OCI-LY1 (cell line): ENCODE measurements at regions not wholly inside any gene's neighbourhood (a gene's known extent, or its start where the extent isn't known, plus 50 kb on each side); places are given as distances from the start of the nearest gene placed in this dataset.

Source experiments
- H2AFZ ChIP-seq: fragments of 200-600 bp; sonication (generic), shearing (Covaris generic); 2 replicates; pipeline ENCODE4 v1.6.0; 2014; ENCODE audit warnings: antibody characterized with exemption, mild to moderate bottlenecking, low read length
- H3F3A ChIP-seq: fragments of 200-600 bp; sonication (generic), shearing (Covaris generic); 2 replicates; pipeline ENCODE4 v1.6.0; 2014; ENCODE audit warnings: mild to moderate bottlenecking, antibody characterized with exemption, low read length, moderate library complexity; ENCODE audit not compliant: insufficient read depth
- H3K27ac ChIP-seq: fragments of 200-600 bp; sonication (generic); 2 replicates; pipeline ENCODE4 v1.5.1; 2014; ENCODE audit warnings: low read length, mixed run types, mild to moderate bottlenecking, low read depth; ENCODE audit not compliant: poor library complexity, severe bottlenecking
- H3K27me3 ChIP-seq: fragments of 200-600 bp; sonication (generic); 2 replicates; pipeline ENCODE4 v1.6.0; 2014; ENCODE audit warnings: antibody characterized with exemption, mild to moderate bottlenecking, low read length, moderate library complexity; ENCODE audit not compliant: insufficient read depth
- H3K36me3 ChIP-seq: fragments of 200-600 bp; sonication (generic); 2 replicates; pipeline ENCODE4 v1.6.1; 2014; ENCODE audit warnings: mild to moderate bottlenecking, antibody characterized with exemption, low read length, moderate library complexity, mixed read lengths; ENCODE audit not compliant: insufficient read depth
- H3K4me1 ChIP-seq: fragments of 200-600 bp; sonication (generic); 2 replicates; pipeline ENCODE4 v1.5.1; 2014; ENCODE audit warnings: mild to moderate bottlenecking, low read length, moderate library complexity; ENCODE audit not compliant: insufficient read depth, severe bottlenecking
- H3K4me2 ChIP-seq: fragments of 200-600 bp; sonication (generic), shearing (Covaris generic); 2 replicates; pipeline ENCODE4 v1.6.1; 2014; ENCODE audit warnings: low read length
- H3K4me3 ChIP-seq: fragments of 200-600 bp; sonication (generic); 2 replicates; pipeline ENCODE4 v1.5.1; 2014; ENCODE audit warnings: low read length, low read depth, mild to moderate bottlenecking, mixed read lengths; ENCODE audit not compliant: poor library complexity, severe bottlenecking
- H3K79me2 ChIP-seq: fragments of 200-600 bp; shearing (Covaris generic); 2 replicates; pipeline ENCODE4 v1.6.1; 2016; ENCODE audit warnings: mixed run types, low read length, mixed read lengths; ENCODE audit not compliant: insufficient read depth
- H3K9ac ChIP-seq: fragments of 200-600 bp; sonication (generic), shearing (Covaris generic); 2 replicates; pipeline ENCODE4 v1.6.1; 2014; ENCODE audit warnings: mild to moderate bottlenecking, low read length, mixed read lengths
- H3K9me2 ChIP-seq: fragments of 200-600 bp; sonication (generic), shearing (Covaris generic); 2 replicates; pipeline ENCODE4 v1.6.1; 2014; ENCODE audit warnings: low read depth, mild to moderate bottlenecking, low read length, mixed read lengths
- H3K9me3 ChIP-seq: fragments of 200-600 bp; shearing (Covaris generic); 2 replicates; pipeline ENCODE4 v1.6.1; 2014; ENCODE audit warnings: low read length, mixed read lengths
- H4K20me1 ChIP-seq: fragments of 200-600 bp; sonication (generic), shearing (Covaris generic); 2 replicates; pipeline ENCODE4 v1.6.0; 2016; ENCODE audit warnings: mild to moderate bottlenecking, low read length; ENCODE audit not compliant: insufficient read depth
- EZH2 ChIP-seq: fragments of 200-600 bp; sonication (generic), shearing (Covaris generic); IDR thresholded peaks from 2 replicates; pipeline ENCODE4 v1.8.0; 2017; ENCODE audit warnings: borderline replicate concordance, mixed run types, mild to moderate bottlenecking, antibody characterized with exemption, low read length, moderate library complexity, mixed read lengths
- TF ChIP-seq, protein P1 (sequence below): fragments of 200-600 bp; sonication (generic), shearing (Covaris generic); IDR thresholded peaks from 2 replicates; pipeline ENCODE4 v1.5.1; 2017; ENCODE audit warnings: mild to moderate bottlenecking, antibody characterized with exemption, low read length, moderate library complexity, mixed read lengths

DNA sequence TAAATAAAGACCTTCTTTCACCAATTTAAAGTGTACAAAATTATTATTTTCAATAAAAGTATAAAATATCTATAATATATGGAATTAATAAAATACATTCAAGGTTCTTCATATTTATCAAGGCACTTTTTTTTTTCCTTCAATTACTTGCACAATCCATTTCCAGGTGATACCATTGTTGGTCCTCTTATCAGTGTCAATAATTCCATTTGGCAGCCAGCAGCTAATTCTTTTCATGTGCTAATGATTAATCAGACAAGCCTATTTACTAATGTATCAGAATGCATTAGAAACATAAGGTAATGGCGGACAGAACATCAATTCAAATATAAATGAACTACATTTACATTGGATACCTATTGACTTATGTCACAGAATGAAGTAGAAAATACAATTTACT lies 622.2 kb downstream of the TOX3 start:
- Histone ChIP-seq H3K27me3 (no peaks in the 10 kb centered on the region), H3K27ac (no peak overlapping the region), H3K9ac (no peak overlapping the region), H3K4me1 (no peaks in the 10 kb centered on the region), H3K4me2 (no peak overlapping the region), H3F3A (no peaks in the 10 kb centered on the region), H3K36me3 (no peaks in the 10 kb centered on the region), H3K79me2 (no peaks in the 10 kb centered on the region), H3K9me3 (no peaks in the 10 kb centered on the region), H3K4me3 (no peak overlapping the region), H4K20me1 (no peaks in the 10 kb centered on the region), H3K9me2 (no peaks in the 10 kb centered on the region), H2AFZ (no peak overlapping the region)
- TF ChIP-seq, protein P1, sequence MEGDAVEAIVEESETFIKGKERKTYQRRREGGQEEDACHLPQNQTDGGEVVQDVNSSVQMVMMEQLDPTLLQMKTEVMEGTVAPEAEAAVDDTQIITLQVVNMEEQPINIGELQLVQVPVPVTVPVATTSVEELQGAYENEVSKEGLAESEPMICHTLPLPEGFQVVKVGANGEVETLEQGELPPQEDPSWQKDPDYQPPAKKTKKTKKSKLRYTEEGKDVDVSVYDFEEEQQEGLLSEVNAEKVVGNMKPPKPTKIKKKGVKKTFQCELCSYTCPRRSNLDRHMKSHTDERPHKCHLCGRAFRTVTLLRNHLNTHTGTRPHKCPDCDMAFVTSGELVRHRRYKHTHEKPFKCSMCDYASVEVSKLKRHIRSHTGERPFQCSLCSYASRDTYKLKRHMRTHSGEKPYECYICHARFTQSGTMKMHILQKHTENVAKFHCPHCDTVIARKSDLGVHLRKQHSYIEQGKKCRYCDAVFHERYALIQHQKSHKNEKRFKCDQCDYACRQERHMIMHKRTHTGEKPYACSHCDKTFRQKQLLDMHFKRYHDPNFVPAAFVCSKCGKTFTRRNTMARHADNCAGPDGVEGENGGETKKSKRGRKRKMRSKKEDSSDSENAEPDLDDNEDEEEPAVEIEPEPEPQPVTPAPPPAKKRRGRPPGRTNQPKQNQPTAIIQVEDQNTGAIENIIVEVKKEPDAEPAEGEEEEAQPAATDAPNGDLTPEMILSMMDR: no peak
- TF ChIP-seq EZH2: no peak

DNA sequence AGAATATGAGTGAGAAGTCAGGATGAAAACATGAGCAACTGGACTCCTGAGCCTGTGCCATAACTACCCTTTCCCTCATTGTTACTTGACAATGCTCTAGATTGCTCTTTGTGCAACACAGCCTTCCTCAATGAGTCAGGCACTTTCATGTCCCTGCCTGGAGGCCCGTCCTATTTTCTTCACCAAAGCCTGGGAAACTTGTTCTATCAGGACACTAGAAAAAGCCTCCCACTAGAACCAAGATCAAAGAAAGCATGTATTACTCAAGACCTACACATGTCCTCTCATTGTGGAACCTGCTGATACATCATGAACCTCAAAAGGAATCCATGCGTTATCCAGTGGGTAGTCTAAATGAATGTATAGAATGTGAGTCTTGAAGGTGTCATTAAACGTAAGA lies 624.5 kb downstream of the TOX3 start:
- no peaks in the 10 kb centered on the region for H3K9me3 ChIP-seq
- H3K4me1 ChIP-seq: no peaks in the 10 kb centered on the region
- no peak overlapping the region for H3K9ac ChIP-seq
- H3K36me3 ChIP-seq: no peaks in the 10 kb centered on the region
- H3K9me2 ChIP-seq: no peaks in the 10 kb centered on the region
- H3K27ac ChIP-seq: no peak overlapping the region
- H3K27me3 ChIP-seq: no peaks in the 10 kb centered on the region
- H4K20me1 ChIP-seq: no peaks in the 10 kb centered on the region
- no peaks in the 10 kb centered on the region for H3K79me2 ChIP-seq
- H3K4me2 ChIP-seq: no peak overlapping the region
- no peak overlapping the region for H3K4me3 ChIP-seq
- no peak overlapping the region for H2AFZ ChIP-seq
- no peak for TF ChIP-seq EZH2
- TF ChIP-seq, protein P1: no peak
- H3F3A ChIP-seq: no peaks in the 10 kb centered on the region

DNA sequence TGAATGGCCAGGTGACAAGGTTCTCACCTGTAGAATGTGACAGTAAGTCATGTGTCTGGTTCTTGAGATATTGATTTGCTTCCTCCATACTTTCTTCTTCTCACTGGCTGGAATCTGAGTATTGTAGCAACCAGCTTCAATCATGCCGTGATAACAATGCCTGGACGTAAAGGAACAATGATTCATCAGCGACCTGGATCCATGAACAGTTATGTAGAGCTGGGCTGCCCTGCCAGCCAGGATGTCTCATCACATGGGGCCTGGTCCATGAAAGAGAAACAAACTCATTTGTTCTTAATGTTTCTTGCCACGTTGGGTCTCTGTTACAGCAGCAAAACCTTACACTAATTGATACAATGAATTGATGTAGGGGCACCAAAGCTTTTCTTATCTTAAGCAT lies 627.2 kb downstream of the TOX3 start:
- TF ChIP-seq, protein P1: no peak
- no peak for TF ChIP-seq EZH2
- Histone ChIP-seq H3K4me2 (no peak overlapping the region), H3F3A (no peaks in the 10 kb centered on the region), H3K4me1 (no peaks in the 10 kb centered on the region), H3K9me2 (no peaks in the 10 kb centered on the region), H3K4me3 (no peak overlapping the region), H3K27me3 (no peaks in the 10 kb centered on the region), H3K36me3 (no peaks in the 10 kb centered on the region), H3K9ac (no peak overlapping the region), H4K20me1 (no peaks in the 10 kb centered on the region), H2AFZ (no peak overlapping the region), H3K9me3 (no peaks in the 10 kb centered on the region), H3K79me2 (no peaks in the 10 kb centered on the region), H3K27ac (no peak overlapping the region)
